Mammary epithelial cell (primary cell): ENCODE measurements at regions not wholly inside any gene's neighbourhood (a gene's known extent, or its start where the extent isn't known, plus 50 kb on each side); places are given as distances from the start of the nearest gene placed in this dataset.

Experiments
- EZH2 ChIP-seq: IDR thresholded peaks from 2 replicates; pipeline ENCODE4 v1.6.1; 2012; ENCODE audit warnings: low read length, inconsistent platforms, borderline replicate concordance
- TF ChIP-seq, protein P1 (sequence below), 2 donors: IDR thresholded peaks in 1 of 2; conservative IDR thresholded peaks in 1 of 2; 2 replicates each; pipeline ENCODE4 v1.5.1; 2011 to 2012; ENCODE audit warnings: inconsistent platforms in 2 of 2, low read length in 2 of 2, mild to moderate bottlenecking in 2 of 2, control low read depth in 1 of 2, low read depth in 1 of 2; ENCODE audit not compliant: insufficient read depth in 1 of 2; ENCODE audit errors: extremely low read depth in 1 of 2

DNA sequence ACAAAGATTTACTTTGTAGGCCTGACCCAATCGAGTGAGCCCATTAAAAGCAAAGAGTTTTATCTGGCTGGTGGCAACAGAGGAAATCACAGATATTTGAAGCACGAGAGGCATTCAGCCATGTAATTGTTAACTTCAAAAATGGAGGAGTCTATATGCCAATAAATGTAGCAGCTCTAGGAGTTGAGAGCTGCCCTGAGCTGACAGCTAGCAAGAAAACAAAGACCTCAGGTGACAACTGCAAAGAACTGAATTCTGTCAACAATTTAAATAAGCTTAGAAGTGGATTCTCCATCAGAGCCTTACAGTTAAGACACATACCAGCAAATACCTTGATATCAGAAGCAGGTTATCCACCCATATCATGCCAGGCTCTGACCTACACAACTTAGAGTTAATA is 463.1 kb upstream of the NEGR1 start:
- TF ChIP-seq, protein P1, sequence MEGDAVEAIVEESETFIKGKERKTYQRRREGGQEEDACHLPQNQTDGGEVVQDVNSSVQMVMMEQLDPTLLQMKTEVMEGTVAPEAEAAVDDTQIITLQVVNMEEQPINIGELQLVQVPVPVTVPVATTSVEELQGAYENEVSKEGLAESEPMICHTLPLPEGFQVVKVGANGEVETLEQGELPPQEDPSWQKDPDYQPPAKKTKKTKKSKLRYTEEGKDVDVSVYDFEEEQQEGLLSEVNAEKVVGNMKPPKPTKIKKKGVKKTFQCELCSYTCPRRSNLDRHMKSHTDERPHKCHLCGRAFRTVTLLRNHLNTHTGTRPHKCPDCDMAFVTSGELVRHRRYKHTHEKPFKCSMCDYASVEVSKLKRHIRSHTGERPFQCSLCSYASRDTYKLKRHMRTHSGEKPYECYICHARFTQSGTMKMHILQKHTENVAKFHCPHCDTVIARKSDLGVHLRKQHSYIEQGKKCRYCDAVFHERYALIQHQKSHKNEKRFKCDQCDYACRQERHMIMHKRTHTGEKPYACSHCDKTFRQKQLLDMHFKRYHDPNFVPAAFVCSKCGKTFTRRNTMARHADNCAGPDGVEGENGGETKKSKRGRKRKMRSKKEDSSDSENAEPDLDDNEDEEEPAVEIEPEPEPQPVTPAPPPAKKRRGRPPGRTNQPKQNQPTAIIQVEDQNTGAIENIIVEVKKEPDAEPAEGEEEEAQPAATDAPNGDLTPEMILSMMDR (conservative IDR thresholded peaks at IDR 0.05 in 1 of 2, IDR thresholded peaks at IDR 0.05 in 1 of 2; ENCODE audit: extremely low read depth in 1 of 2, insufficient read depth in 1 of 2, low read depth in 1 of 2, low read length in 2 of 2), result no peak
- TF ChIP-seq EZH2, result no peak
